HL-60 (cell line): ENCODE measurements at regions not wholly inside any gene's neighbourhood (a gene's known extent, or its start where the extent isn't known, plus 50 kb on each side); places are given as distances from the start of the nearest gene placed in this dataset.

Source experiments
- DNase-seq, 2 experiments: peaks; one replicate each; pipeline ENCODE4 v3.0.0-alpha.2; 2010 to 2020; ENCODE audit warnings: low read depth in 1 of 2, low spot score in 1 of 2
- H3K27ac ChIP-seq: fragments of 250-450 bp; sonication (Bioruptor Pico); replicated peaks from 2 replicates; pipeline ENCODE4 v1.5.1; 2020; ENCODE audit warnings: mild to moderate bottlenecking, moderate library complexity
- H3K27me3 ChIP-seq: fragments of 250-450 bp; sonication (Bioruptor Pico); 2 replicates; pipeline ENCODE4 v1.5.1; 2021; ENCODE audit warnings: mild to moderate bottlenecking, moderate library complexity; ENCODE audit not compliant: insufficient read depth, poor library complexity, severe bottlenecking
- H3K4me3 ChIP-seq: replicated peaks from 2 replicates; pipeline ENCODE4 v1.5.1; 2011; ENCODE audit warnings: mild to moderate bottlenecking, control low read depth, low read length; ENCODE audit not compliant: insufficient read depth
- CTCF ChIP-seq: IDR thresholded peaks from one replicate; pipeline ENCODE4 v1.5.1; 2011; ENCODE audit warnings: low read length, control low read depth, inconsistent platforms; ENCODE audit not compliant: insufficient read depth
- GABPA ChIP-seq: IDR thresholded peaks from 2 replicates; pipeline ENCODE4 v1.6.1; 2012; ENCODE audit warnings: low read depth
- POLR2AphosphoS5 ChIP-seq: IDR thresholded peaks from 2 replicates; pipeline ENCODE4 v1.6.1; 2012; ENCODE audit warnings: low read depth
- REST ChIP-seq: IDR thresholded peaks from 2 replicates; pipeline ENCODE4 v1.6.1; 2012; ENCODE audit warnings: low read depth; ENCODE audit not compliant: insufficient replicate concordance
- SPI1 ChIP-seq: IDR thresholded peaks from 2 replicates; pipeline ENCODE4 v1.6.1; 2012; ENCODE audit warnings: low read depth, mild to moderate bottlenecking, borderline replicate concordance

- Histone ChIP-seq H3K27ac (no peak overlapping the region), H3K4me3 (no peak overlapping the region), H3K27me3 (no peaks in the 10 kb centered on the region)
- no peak for TF ChIP-seq POLR2AphosphoS5
- no peak for TF ChIP-seq SPI1
- no peak for TF ChIP-seq GABPA
- no peak for TF ChIP-seq REST
- no peak for TF ChIP-seq CTCF
- DNase-seq = no peak
These were observed 66.8 kb downstream of the NIBAN1 start for GRCh38 chr1:184907500-184907899.

- no peak overlapping the region for H3K4me3 ChIP-seq
- H3K27me3 ChIP-seq = no peaks in the 10 kb centered on the region
- no peak for DNase-seq
- H3K27ac ChIP-seq = no peak overlapping the region
- TF ChIP-seq REST = no peak
- no peak for TF ChIP-seq CTCF
- TF ChIP-seq SPI1 = no peak
- TF ChIP-seq GABPA = no peak
- no peak for TF ChIP-seq POLR2AphosphoS5
These were observed 67.5 kb downstream of the NIBAN1 start for GRCh38 chr1:184906761-184907160.

- Histone ChIP-seq H3K4me3 (no peak overlapping the region), H3K27ac (no peak overlapping the region), H3K27me3 (no peaks in the 10 kb centered on the region)
- TF ChIP-seq GABPA = no peak
- no peak for TF ChIP-seq SPI1
- TF ChIP-seq REST = no peak
- TF ChIP-seq POLR2AphosphoS5 = no peak
- no peak for TF ChIP-seq CTCF
- no peak for DNase-seq
These were observed 68.5 kb downstream of the NIBAN1 start for GRCh38 chr1:184905601-184906322.
